GM23248 (cell line): ENCODE measurements at regions not wholly inside any gene's neighbourhood (a gene's known extent, or its start where the extent isn't known, plus 50 kb on each side); places are given as distances from the start of the nearest gene placed in this dataset.

Experiments
- EZH2 ChIP-seq: fragments of 200-600 bp; sonication (generic); IDR thresholded peaks from 2 replicates; pipeline ENCODE4 v1.6.1; 2018; ENCODE audit warnings: antibody characterized with exemption, mild to moderate bottlenecking; ENCODE audit not compliant: insufficient read depth, poor library complexity, severe bottlenecking
- EZH2phosphoT487 ChIP-seq: fragments of 200-600 bp; sonication (generic); IDR thresholded peaks from 2 replicates; pipeline ENCODE4 v1.6.1; 2018; ENCODE audit warnings: antibody characterized with exemption, moderate library complexity, mild to moderate bottlenecking, low read depth; ENCODE audit not compliant: insufficient read depth

- TF ChIP-seq EZH2 (no peak), EZH2phosphoT487 (no peak)
Observed at GRCh38 chr14:62084020-62084419, 321.8 kb downstream of the SNAPC1 start.
